Hematopoietic multipotent progenitor cell treated with erythropoietin and hydrocortisone succinate and interleukin-3 and kit ligand, for 15 days (in vitro differentiated cells): ENCODE measurements at regions not wholly inside any gene's neighbourhood (a gene's known extent, or its start where the extent isn't known, plus 50 kb on each side); places are given as distances from the start of the nearest gene placed in this dataset.
"Not testable (repeated sequence)": the region's sequence is repeated elsewhere in the genome, so short reads cannot be mapped to it uniquely, and the experiment has no call there.

ENCODE experiments used
- DNase-seq: peaks from one replicate; pipeline ENCODE4 v3.0.0-alpha.2; 2015; ENCODE audit warnings: low spot score

- no peak for DNase-seq
Observed at GRCh38 chr1:8144323-8144722, 118.2 kb upstream of the ERRFI1 start.

DNA sequence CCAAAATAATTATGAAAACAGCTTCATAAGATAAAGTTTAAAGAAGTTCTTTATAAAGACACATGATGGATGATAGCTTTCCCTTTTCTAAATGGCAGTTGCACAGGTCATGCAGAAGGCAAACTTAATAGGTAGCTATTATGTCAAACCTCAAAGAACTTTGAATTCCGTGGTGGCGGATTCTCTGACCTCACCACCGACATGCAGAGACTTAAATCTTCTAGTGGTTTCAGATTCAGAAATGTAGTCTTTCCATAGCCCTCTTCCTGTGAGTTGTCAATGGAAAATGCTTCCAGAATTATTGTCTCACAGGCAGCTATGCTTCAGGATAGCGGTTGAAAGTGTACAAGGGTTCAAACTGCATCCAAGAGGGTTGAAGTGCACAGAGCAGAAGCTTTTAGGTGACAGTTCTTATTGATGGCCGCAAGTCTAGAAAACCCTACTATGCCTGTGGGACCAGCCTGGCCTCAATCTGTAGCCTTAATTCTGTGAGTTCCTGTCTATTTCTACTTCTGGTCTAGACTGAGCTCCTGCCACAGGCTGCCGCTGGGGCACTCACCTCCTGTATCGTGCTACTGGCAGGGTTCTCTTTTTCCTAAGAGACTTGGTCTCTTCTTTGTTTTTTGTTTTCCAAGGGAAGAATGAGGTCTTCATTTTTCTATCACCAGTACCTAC lies 117.0 kb upstream of the ERRFI1 start:
- no peak for DNase-seq

DNA sequence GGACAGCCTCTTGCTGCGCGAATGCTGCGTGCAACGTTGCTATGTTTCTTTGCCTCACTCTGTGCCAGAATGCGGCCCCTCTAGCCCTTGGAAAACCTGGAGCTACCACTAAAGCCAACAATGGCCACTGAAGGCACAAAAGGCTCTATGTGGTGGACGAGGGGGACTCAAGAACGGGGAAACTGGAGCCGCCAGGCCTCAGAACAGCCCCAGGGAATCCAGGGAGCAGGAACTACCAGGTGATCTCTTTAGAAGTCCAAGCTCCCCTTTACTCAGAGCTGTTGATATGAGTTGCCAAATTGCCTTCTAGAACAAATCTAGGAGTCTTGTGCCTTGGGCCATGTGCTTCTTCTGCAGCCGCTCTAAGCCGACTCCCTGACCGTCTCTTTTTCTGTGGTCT lies 113.8 kb upstream of the ERRFI1 start:
- DNase-seq, result no peak

DNA sequence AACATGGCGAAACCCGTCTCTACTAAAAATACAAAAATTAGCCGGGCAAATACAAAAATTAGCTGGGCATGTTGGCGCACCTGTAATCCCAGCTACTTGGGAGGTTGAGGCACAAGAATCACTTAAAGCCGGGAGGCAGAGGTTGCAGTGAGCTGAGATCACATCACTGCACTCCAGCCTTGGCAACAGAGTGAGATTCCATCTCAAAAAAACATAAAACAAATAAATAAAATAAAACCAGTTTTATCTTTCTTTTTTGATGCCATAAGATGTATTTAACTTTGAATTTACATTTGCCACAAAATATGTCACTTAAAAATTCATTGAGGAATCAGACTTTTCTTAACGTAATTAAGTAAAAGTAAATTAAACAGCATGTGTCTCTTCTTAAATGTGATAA lies 113.3 kb upstream of the ERRFI1 start:
- DNase-seq, result no peak

- DNase-seq, result no peak
Observed at GRCh38 chr1:8138673-8139072, 112.6 kb upstream of the ERRFI1 start.

GRCh38 chr1:8137481-8138244 lies 111.6 kb upstream of the ERRFI1 start:
- no peak for DNase-seq

DNA sequence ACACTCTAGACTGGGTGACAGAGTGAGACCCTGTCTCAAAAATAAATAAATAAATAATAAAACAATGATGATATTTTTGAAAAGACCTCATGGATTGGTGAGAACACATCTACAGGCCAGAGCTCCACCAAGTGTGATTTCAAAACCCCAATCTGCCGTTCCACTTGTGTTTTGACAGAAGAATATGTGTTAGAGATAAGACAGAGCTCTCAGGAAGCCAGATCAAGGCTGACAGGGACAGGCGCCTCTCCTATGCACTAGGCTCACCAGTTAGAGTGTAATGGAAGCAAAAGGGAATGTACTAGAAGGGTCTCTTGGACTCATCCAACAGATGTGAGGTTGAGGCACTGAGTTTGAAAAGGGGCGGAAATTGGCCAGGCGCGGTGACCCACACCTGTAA lies 110.7 kb upstream of the ERRFI1 start:
- DNase-seq, result no peak

DNA sequence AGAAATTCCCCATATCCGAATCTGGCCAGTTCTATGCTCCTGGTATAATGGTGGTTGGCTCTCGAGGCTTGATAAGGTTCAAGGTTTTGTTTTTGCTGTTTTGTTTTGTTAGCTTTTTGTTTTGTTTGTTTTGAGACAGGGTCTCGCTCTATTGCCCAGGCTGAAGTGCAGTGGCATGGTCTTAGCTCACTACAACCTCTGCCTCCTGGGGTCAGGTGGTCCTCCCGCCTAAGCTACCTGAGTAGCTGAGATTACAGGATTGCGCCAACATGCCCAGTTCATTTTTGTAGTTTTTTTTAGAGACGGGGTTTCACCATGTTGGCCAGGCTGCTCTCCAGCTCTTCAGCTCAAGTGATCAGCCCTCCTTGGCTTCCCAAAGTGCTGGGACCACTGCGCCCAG lies 109.1 kb upstream of the ERRFI1 start:
- no peak for DNase-seq

GRCh38 chr1:8134546-8135235 lies 108.6 kb upstream of the ERRFI1 start:
- DNase-seq, result no peak

GRCh38 chr1:8133657-8134430 lies 107.7 kb upstream of the ERRFI1 start:
- no peak for DNase-seq

DNA sequence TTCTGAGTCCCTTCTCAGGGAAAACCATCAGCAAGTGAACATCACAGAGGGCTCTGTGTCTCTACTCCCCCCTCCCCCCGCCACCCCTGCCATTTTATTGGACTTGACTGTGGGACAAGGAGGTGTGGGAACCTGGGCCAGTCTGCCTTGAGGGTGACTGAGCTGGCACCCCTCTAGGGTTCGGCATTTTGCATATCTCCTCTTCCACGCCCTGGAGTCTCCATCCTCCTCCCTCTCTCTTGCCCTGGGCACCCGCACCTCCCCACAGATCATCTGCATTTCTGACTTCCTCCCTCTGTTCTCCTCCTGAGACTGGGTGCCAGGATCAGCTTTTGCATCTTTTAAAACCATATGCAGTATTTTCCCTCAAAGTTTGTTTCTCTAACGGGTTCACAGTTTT lies 107.1 kb upstream of the ERRFI1 start:
- DNase-seq, result no peak

GRCh38 chr1:8127171-8127641 lies 101.1 kb upstream of the ERRFI1 start:
- DNase-seq, result no peak

DNA sequence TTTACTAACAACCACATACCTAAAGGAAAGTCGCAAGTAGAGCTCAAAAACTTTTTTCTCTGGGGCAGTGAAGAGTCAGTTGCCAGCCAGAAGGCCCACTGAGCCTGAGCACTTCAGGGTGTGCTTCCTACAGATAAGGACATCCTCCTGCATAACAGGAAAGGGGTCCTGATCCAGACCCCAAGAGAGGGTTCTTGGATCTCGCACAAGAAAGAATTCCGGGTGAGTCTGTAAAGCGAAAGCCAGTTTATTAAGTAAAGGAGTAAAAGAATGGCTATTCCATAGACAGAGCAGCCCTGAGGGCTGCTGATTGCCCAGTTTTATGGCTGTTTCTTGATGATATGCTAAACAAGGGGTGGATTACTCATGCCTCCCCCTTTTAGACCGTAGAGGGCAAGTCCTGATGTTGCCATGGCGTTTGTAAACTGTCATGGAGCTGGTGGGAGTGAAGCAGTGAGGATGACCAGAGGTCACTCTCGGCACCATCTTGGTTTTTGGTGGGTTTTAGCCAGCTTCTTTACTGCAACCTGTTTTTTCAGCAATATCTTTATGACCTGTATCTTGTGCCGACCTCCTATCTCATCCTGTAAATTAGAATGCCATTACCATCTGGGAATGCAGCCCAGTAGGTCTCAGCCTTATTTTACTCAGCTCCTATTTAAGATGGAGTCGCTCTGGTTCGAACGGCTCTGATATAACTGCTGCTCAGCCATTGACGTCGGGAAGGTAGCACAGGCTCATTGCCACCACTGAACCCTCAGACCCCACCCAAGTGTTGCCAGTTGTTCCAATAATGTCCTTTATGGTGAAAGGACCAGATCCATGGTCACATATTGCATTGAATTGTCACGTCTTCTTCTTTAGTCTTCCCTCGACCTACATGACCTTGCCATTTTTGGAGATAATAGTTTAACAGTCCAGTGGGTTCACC lies 96.6 kb upstream of the ERRFI1 start:
- DNase-seq, result no peak

GRCh38 chr1:8122160-8122476 lies 96.0 kb upstream of the ERRFI1 start:
- DNase-seq, result no peak

- DNase-seq, result no peak
Observed at GRCh38 chr1:8121261-8122159, 95.4 kb upstream of the ERRFI1 start.

GRCh38 chr1:8120693-8121260 lies 94.7 kb upstream of the ERRFI1 start:
- no peak for DNase-seq

DNA sequence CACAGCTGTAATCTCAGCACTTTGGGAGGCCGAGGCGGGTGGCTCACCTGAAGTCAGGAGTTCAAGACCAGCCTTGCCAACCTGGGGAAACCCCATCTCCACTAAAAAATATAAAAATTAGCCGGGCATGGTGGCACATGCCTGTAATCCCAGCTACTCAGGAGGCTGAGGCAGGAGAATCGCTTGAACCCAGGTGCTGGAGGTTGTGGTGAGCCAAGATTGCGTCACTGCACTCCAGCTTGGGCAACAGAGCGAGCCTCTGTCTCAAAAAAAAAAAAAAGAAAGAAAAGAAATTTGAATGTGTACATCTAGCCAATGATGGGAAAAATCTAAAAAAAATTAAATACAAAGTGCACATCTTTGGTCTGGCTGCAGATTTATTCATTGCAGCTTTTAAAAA lies 92.6 kb upstream of the ERRFI1 start:
- not testable (repeated sequence) for DNase-seq

- no peak for DNase-seq
Observed at GRCh38 chr1:8118031-8118451, 91.9 kb upstream of the ERRFI1 start.

DNA sequence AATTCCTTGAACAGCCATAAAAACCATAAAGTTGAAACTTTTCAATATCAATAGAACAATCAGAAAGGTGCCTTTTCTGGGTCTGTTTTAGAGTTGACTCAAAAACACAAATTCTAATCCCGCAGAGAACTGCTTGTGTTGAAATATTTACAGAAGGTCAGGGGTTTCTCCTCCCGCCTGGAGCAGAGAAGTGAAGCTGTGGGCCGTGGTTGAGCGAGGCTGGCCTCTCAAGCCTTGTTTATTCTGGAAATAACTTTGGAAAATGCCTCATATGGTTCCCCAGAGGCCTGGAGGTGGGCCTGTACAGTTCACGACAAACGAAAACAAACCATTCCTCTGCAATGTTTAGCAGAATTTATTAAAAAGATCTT lies 90.8 kb upstream of the ERRFI1 start:
- no peak for DNase-seq

- DNase-seq, result no peak
Observed at GRCh38 chr1:8115769-8116167, 89.7 kb upstream of the ERRFI1 start.
